Mammary epithelial cell (primary cell): ENCODE measurements at regions not wholly inside any gene's neighbourhood (a gene's known extent, or its start where the extent isn't known, plus 50 kb on each side); places are given as distances from the start of the nearest gene placed in this dataset.
"Not testable (repeated sequence)": the region's sequence is repeated elsewhere in the genome, so short reads cannot be mapped to it uniquely, and the experiment has no call there.

Experiments used
- EZH2 ChIP-seq: IDR thresholded peaks from 2 replicates; pipeline ENCODE4 v1.6.1; 2012; ENCODE audit warnings: low read length, inconsistent platforms, borderline replicate concordance
- TF ChIP-seq, protein P1 (sequence below), 2 donors: IDR thresholded peaks in 1 of 2; conservative IDR thresholded peaks in 1 of 2; 2 replicates each; pipeline ENCODE4 v1.5.1; 2011 to 2012; ENCODE audit warnings: inconsistent platforms in 2 of 2, low read length in 2 of 2, mild to moderate bottlenecking in 2 of 2, control low read depth in 1 of 2, low read depth in 1 of 2; ENCODE audit not compliant: insufficient read depth in 1 of 2; ENCODE audit errors: extremely low read depth in 1 of 2

GRCh38 chr9:39464122-39464777, 108.8 kb downstream of the SPATA31A1 start:
- TF ChIP-seq, protein P1, sequence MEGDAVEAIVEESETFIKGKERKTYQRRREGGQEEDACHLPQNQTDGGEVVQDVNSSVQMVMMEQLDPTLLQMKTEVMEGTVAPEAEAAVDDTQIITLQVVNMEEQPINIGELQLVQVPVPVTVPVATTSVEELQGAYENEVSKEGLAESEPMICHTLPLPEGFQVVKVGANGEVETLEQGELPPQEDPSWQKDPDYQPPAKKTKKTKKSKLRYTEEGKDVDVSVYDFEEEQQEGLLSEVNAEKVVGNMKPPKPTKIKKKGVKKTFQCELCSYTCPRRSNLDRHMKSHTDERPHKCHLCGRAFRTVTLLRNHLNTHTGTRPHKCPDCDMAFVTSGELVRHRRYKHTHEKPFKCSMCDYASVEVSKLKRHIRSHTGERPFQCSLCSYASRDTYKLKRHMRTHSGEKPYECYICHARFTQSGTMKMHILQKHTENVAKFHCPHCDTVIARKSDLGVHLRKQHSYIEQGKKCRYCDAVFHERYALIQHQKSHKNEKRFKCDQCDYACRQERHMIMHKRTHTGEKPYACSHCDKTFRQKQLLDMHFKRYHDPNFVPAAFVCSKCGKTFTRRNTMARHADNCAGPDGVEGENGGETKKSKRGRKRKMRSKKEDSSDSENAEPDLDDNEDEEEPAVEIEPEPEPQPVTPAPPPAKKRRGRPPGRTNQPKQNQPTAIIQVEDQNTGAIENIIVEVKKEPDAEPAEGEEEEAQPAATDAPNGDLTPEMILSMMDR (conservative IDR thresholded peaks at IDR 0.05 in 1 of 2, IDR thresholded peaks at IDR 0.05 in 1 of 2; ENCODE audit: extremely low read depth in 1 of 2, insufficient read depth in 1 of 2, low read depth in 1 of 2, low read length in 2 of 2), result not testable (repeated sequence)
- TF ChIP-seq EZH2, result not testable (repeated sequence)
